Endodermal cell (in vitro differentiated cells): ENCODE measurements at regions not wholly inside any gene's neighbourhood (a gene's known extent, or its start where the extent isn't known, plus 50 kb on each side); places are given as distances from the start of the nearest gene placed in this dataset.
"Not testable (repeated sequence)": the region's sequence is repeated elsewhere in the genome, so short reads cannot be mapped to it uniquely, and the experiment has no call there.

Experiments used
- DNase-seq: peaks from one replicate; pipeline ENCODE4 v3.0.0-alpha.2; 2017
- H3K27ac ChIP-seq: 2 replicates; pipeline ENCODE4 v1.5.1; 2013; ENCODE audit warnings: mild to moderate bottlenecking, low read depth, low read length, moderate library complexity
- H3K27me3 ChIP-seq: 2 replicates; pipeline ENCODE4 v1.6.1; 2013; ENCODE audit warnings: mild to moderate bottlenecking, low read length, moderate library complexity; ENCODE audit not compliant: insufficient read depth, control insufficient read depth, poor library complexity, severe bottlenecking
- H3K36me3 ChIP-seq: 2 replicates; pipeline ENCODE4 v1.7.0; 2013; ENCODE audit warnings: mild to moderate bottlenecking, low read length, moderate library complexity; ENCODE audit not compliant: control insufficient read depth, insufficient read depth
- H3K4me1 ChIP-seq: one replicate; pipeline ENCODE4 v1.7.0; 2013; ENCODE audit warnings: low read length; ENCODE audit not compliant: control insufficient read depth, insufficient read depth
- H3K4me3 ChIP-seq: 2 replicates; pipeline ENCODE4 v1.5.1; 2013; ENCODE audit warnings: mild to moderate bottlenecking, low read length, moderate library complexity
- H3K9ac ChIP-seq: 2 replicates; pipeline ENCODE4 v1.6.1; 2013; ENCODE audit warnings: mild to moderate bottlenecking, low read length, moderate library complexity; ENCODE audit not compliant: poor library complexity, severe bottlenecking; ENCODE audit errors: extremely low read depth
- H3K9me3 ChIP-seq: 2 replicates; pipeline ENCODE4 v1.6.1; 2013; ENCODE audit warnings: mild to moderate bottlenecking, low read length, moderate library complexity; ENCODE audit not compliant: control insufficient read depth
- H3K27ac Mint-ChIP-seq: 2 replicates; pipeline ENCODE4 v1.8.0; 2020; ENCODE audit warnings: mixed read lengths
- H3K27me3 Mint-ChIP-seq: 2 replicates; pipeline ENCODE4 v1.8.0; 2021; ENCODE audit warnings: mild to moderate bottlenecking, mixed read lengths; ENCODE audit not compliant: insufficient read depth
- H3K36me3 Mint-ChIP-seq: 2 replicates; pipeline ENCODE4 v1.8.0; 2020; ENCODE audit warnings: low read depth, mixed read lengths
- H3K4me1 Mint-ChIP-seq: 2 replicates; pipeline ENCODE4 v1.8.0; 2020; ENCODE audit warnings: mixed read lengths
- H3K4me3 Mint-ChIP-seq: 2 replicates; pipeline ENCODE4 v1.8.0; 2020; ENCODE audit warnings: mild to moderate bottlenecking, moderate library complexity, mixed read lengths
- H3K9me3 Mint-ChIP-seq: 2 replicates; pipeline ENCODE4 v1.8.0; 2020; ENCODE audit warnings: mild to moderate bottlenecking, mixed read lengths
- CTCF ChIP-seq: fragments of 200-600 bp; sonication (generic); conservative IDR thresholded peaks from 2 replicates; pipeline ENCODE4 v1.5.0; 2021; ENCODE audit warnings: antibody characterized with exemption, mild to moderate bottlenecking
- WGBS, 2 experiments: methylation state at CpG; one replicate each; pipeline versions ENCODE4 v1.1.5 to v1.1.7; 2013; ENCODE audit warnings: missing lambda C conversion rate in 2 of 2, mixed read lengths in 1 of 2; ENCODE audit not compliant: insufficient coverage in 1 of 2, insufficient read length in 1 of 2; 5-methylcytosine and 5-hydroxymethylcytosine counted together

DNA sequence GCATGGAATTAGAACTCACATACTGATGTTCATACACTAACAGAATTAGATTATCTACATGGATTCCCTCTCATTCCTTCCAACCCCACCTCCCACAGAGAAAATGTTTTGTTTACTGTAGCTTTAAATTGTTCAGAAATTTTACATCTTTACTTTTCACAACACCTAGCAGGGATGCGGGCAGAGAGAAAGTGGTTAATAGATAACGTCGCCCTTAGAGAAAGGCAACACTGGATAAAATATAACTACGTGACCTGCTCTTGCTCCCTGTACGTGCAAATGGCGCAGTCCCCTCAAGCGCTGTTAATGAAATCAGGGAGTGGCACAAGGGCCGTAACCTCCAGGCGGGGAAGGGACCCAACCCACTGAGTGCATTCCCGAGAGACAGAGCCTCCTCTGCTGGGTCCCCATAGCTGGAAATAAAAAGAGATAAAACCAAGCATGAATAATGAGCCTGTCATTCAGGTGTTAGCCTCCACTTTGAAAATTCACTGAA, 125.3 kb upstream of the DAPK1 start:
- no peak overlapping the region for H3K9ac ChIP-seq
- Mint-ChIP-seq H3K4me1 (peaks cover 33% of the 10 kb centered on the region), H3K27me3 (no peaks in the 10 kb centered on the region), H3K9me3 (peaks cover 1% of the 10 kb centered on the region), H3K4me3 (no peak overlapping the region), H3K36me3 (no peaks in the 10 kb centered on the region), H3K27ac (no peak overlapping the region)
- TF ChIP-seq CTCF, result no peak
- H3K4me3 ChIP-seq, result no peak overlapping the region
- 89 to 90% methylated on average over 8 to 10 of the region's 10 CpGs for WGBS, 2 experiments
- H3K27me3 ChIP-seq, result no peaks in the 10 kb centered on the region
- no peaks in the 10 kb centered on the region for H3K9me3 ChIP-seq
- H3K4me1 ChIP-seq, result peaks cover 2% of the 10 kb centered on the region
- no peak for DNase-seq
- H3K36me3 ChIP-seq, result no peaks in the 10 kb centered on the region
- no peak overlapping the region for H3K27ac ChIP-seq

DNA sequence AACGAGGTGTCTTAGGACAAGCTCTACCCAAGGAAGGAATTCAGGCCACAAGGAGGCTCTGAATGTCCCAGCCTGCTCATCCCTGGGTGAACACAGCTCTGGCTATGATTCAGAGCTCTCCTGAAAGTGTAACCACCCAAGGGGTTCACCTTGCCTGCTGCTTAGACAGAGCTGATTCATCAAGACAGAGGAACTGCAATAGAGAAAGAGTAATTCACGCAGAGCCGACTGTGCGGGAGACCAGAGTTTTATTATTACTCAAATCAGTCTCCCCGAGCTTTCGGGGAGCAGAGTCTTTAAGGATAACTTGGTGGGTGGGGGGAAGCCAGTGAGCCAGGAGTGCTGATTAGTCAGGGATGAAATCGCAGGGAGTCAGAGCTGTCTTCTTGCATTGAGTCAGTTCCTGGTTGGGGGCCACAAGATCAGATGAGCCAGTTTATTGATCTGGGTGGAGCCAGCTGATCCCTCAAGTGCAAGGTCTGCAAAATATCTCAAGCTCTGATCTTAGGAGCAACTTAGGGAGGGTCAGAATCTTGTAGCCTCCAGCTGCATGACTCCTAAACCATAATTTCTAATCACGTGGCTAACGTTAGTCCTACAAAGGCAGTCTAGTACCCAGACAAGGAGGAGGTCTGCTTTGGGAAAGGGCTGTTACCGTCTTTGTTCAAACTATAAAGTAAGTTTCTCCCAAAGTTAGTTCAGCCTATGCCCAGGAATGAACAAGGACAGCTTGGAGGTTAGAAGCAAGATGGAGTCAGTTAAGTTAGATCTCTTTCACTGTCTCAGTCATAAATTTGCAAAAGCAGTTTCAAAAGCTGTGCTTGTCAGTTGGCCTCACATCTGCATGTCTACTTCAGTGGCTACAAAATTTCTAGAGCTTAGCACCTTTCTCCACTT, 123.4 kb upstream of the DAPK1 start:
- H3K27me3 ChIP-seq, H3K4me3 ChIP-seq, H3K4me1 ChIP-seq, H3K9me3 Mint-ChIP-seq, H3K9ac ChIP-seq, H3K36me3 Mint-ChIP-seq, H3K4me3 Mint-ChIP-seq, H3K27ac ChIP-seq, H3K27me3 Mint-ChIP-seq, DNase-seq, H3K9me3 ChIP-seq, H3K36me3 ChIP-seq: not testable (repeated sequence)
- peak; percentile 27 for TF ChIP-seq CTCF
- H3K4me1 Mint-ChIP-seq, result peaks cover 33% of the 10 kb centered on the region
- H3K27ac Mint-ChIP-seq, result peak overlapping the region; percentile 54
- 80 to 87% methylated on average over 10 of the region's 10 CpGs for WGBS, 2 experiments

DNA sequence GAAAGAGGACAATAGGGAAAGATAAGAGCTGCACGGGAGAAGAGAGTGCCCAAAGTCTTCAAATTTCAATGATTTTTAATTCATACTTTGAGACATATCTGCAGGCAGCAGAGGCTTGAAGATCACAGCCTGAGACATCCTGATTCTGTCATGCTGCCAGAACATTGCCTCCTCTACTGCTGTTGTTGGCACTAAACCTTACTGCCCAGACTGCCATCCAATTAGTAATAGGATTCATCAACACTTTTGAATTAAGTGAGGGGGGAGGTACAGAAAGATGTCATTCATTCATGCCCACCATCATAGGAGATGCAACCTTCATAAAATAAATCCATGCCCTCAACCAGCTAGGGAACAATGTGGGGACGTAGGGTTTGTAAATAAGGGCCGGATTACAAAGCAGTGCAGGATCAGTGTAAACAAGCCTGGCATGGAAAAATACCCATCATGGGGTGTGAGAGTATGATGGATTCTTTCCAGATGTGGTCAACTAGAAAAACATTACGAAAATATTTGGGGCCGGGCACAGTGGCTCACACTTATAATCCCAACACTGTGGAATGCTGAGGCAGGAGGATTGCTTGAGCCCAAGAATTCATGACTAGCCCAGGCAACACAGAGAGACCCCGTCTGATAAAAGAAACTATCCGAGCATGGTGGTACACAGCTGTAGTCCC, 122.1 kb upstream of the DAPK1 start:
- H3K27me3 Mint-ChIP-seq, result no peaks in the 10 kb centered on the region

More for the DNA sequence above, 122.1 kb upstream of the DAPK1 start:
- Histone ChIP-seq H3K4me3 (no peak overlapping the region), H3K9ac (no peak overlapping the region), H3K9me3 (no peaks in the 10 kb centered on the region), H3K27me3 (no peaks in the 10 kb centered on the region), H3K27ac (no peak overlapping the region), H3K36me3 (no peaks in the 10 kb centered on the region), H3K4me1 (peaks cover 2% of the 10 kb centered on the region)
- no peak for TF ChIP-seq CTCF
- H3K9me3 Mint-ChIP-seq, result no peaks in the 10 kb centered on the region
- H3K36me3 Mint-ChIP-seq, result no peaks in the 10 kb centered on the region
- no peak overlapping the region for H3K4me3 Mint-ChIP-seq
- peaks cover 33% of the 10 kb centered on the region for H3K4me1 Mint-ChIP-seq
- no peak for DNase-seq
- H3K27ac Mint-ChIP-seq, result no peak overlapping the region
- 78 to 94% methylated on average over 4 to 7 of the region's 7 CpGs for WGBS, 2 experiments
